ENCODE measurements at regions not wholly inside any gene's neighbourhood (a gene's known extent, or its start where the extent isn't known, plus 50 kb on each side); places are given as distances from the start of the nearest gene placed in this dataset.

DNA sequence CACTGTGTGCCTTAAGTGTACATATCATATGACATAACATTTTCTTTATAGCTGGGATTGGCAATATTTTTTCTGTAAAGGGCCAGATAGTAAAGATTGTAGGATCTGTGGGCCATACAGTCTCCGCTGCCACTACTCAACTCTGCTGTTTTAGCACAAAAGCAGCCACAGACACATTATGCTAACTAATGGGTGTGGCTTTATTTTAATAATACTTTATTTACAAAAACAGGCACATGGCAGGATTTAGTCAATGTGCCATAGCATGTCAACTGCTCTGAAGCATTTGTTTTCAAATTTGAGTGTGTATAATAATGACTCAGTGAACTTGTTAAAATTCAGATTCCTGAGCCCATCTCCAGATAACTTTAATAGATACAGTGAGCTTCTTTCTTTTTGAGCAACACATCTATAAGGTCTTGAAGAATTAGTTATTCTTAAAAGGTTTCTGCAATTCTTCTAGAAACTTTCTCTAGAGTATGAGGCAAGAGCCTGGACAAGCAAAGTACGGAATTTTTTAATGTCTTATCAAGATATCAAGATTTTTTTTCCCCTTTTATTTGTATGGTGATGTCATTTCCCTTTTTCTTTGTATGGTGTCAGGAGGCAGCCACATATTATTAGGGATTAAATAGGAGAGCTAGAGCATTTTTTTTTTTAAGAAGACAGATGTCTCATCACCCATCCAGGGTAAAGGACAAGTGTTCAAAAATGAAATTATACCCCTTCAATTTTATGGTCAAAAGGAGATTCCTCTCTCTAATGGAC, 518.3 kb downstream of the DHX35 start:
- TF ChIP-seq, protein P1, sequence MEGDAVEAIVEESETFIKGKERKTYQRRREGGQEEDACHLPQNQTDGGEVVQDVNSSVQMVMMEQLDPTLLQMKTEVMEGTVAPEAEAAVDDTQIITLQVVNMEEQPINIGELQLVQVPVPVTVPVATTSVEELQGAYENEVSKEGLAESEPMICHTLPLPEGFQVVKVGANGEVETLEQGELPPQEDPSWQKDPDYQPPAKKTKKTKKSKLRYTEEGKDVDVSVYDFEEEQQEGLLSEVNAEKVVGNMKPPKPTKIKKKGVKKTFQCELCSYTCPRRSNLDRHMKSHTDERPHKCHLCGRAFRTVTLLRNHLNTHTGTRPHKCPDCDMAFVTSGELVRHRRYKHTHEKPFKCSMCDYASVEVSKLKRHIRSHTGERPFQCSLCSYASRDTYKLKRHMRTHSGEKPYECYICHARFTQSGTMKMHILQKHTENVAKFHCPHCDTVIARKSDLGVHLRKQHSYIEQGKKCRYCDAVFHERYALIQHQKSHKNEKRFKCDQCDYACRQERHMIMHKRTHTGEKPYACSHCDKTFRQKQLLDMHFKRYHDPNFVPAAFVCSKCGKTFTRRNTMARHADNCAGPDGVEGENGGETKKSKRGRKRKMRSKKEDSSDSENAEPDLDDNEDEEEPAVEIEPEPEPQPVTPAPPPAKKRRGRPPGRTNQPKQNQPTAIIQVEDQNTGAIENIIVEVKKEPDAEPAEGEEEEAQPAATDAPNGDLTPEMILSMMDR (IDR thresholded peaks at IDR 0.05), result no peak
- TF ChIP-seq POLR2AphosphoS5 (IDR thresholded peaks at IDR 0.05) (no peak), POLR2A (IDR thresholded peaks at IDR 0.05) (no peak)
